ENCODE measurements at regions not wholly inside any gene's neighbourhood (a gene's known extent, or its start where the extent isn't known, plus 50 kb on each side); places are given as distances from the start of the nearest gene placed in this dataset.

DNA sequence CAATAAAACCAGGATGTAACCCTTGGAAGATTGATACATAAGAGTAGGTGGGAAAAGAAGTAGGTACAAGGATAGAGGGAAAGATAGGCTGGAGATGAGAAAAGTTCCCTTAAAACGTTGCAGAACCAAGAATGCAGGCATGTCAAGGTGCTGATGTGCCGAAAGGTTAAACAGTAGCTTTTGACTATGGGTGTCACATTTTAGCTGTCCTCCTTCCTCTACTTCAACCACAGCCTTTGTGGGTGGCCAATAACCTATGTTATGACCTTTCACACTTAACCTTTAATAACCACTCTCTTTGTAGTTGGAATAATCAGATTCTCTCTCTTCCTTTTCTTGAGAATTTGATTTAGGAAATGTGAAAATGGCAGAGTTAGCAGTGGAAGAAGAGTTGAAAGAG lies 184.5 kb upstream of the GAP43 start (continued):
- TF ChIP-seq, protein P1, sequence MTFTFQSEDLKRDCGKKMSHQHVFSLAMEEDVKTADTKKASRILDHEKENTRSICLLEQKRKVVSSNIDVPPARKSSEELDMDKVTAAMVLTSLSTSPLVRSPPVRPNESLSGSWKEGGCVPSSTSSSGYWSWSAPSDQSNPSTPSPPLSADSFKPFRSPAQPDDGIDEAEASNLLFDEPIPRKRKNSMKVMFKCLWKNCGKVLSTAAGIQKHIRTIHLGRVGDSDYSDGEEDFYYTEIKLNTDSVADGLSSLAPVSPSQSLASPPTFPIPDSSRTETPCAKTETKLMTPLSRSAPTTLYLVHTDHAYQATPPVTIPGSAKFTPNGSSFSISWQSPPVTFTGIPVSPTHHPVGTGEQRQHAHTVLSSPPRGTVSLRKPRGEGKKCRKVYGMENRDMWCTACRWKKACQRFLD (CRISPR knock-in tag; IDR thresholded peaks at IDR 0.05; ENCODE audit: borderline replicate concordance): no peak
- TF ChIP-seq TAF1 (CRISPR knock-in tag; IDR thresholded peaks at IDR 0.05) (no peak), CENPT (CRISPR knock-in tag; IDR thresholded peaks at IDR 0.05; ENCODE audit: low read depth) (no peak), TP53 (CRISPR knock-in tag; conservative IDR thresholded peaks at IDR 0.05) (no peak)

DNA sequence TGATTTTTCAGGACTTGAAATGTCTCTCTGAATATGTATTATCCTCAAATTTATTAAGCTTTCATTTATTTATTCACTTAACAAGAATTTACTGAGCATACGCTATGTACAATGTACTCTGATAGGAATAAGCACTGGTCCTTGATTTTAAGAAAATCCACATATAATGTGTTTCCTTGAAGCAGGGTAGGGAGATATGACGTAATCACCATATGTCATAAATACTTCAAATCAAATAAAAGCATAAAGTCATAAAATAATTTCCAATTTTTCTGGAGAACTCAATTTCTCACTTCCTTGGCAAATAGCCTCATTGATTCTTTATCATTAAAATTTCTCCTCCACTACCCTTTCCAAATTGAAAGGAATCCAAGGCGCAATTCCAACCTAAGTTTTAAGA lies 177.8 kb upstream of the GAP43 start:
- ATAC-seq (no peak), DNase-seq (ENCODE audit: low spot score) (no peak), FAIRE-seq (no peak)
- Histone ChIP-seq H3K4me2 (ENCODE audit: low read depth, low read length) (no peak overlapping the region), H3K36me3 (replicated peaks in 1 of 2; ENCODE audit: control insufficient read depth in 1 of 2, insufficient read depth in 2 of 2, low read length in 2 of 2) (no peaks in the 10 kb centered on the region), H3K4me3 (replicated peaks in 1 of 3; ENCODE audit: insufficient read depth in 1 of 3, low read depth in 2 of 3, low read length in 3 of 3) (no peak overlapping the region), H3K27me3 (ENCODE audit: control insufficient read depth in 1 of 2, insufficient read depth in 2 of 2, low read length in 2 of 2) (no peaks in the 10 kb centered on the region), H3K4me1 (ENCODE audit: insufficient read depth, low read length) (no peaks in the 10 kb centered on the region), H3K79me2 (ENCODE audit: insufficient read depth, low read length) (no peaks in the 10 kb centered on the region), H2AFZ (ENCODE audit: low read length) (no peak overlapping the region), H3K27ac (ENCODE audit: extremely low read length, insufficient read depth, low read length) (no peak overlapping the region), H3K9me3 (ENCODE audit: low read length) (no peaks in the 10 kb centered on the region), H4K20me1 (ENCODE audit: insufficient read depth, low read length) (no peaks in the 10 kb centered on the region), H3K9ac (ENCODE audit: insufficient read depth, low read depth, low read length) (no peak overlapping the region)
- 5% methylated on average over 3 of the region's 3 CpGs for WGBS (ENCODE audit: low lambda C conversion rate)
- ChIA-PET POLR2A (no interaction called here), CTCF (ENCODE audit: low intra/inter-chr PET ratio, low total read pairs) (no interaction called here)
- no TSS peak for BruUV-seq (replicated peaks)
- intact Hi-C loops (cut with micrococcal nuclease; ENCODE audit: unreplicated experiment): no loop called here
- in situ Hi-C loops (cut with HindIII; ENCODE audit: extremely low pct_ligation_motif_present, low pct_unique_long_range_greater_than_20kb): no loop called here
- TF ChIP-seq HNRNPL (IDR thresholded peaks at IDR 0.05; ENCODE audit: low read depth, low read length) (no peak), SP1 (IDR thresholded peaks at IDR 0.05) (no peak), SP1 (CRISPR knock-in tag; IDR thresholded peaks at IDR 0.05) (no peak), ATF7 (IDR thresholded peaks at IDR 0.05) (peak; percentile 94), ATF7 (CRISPR knock-in tag; IDR thresholded peaks at IDR 0.05) (no peak), ZBTB7B (CRISPR knock-in tag; IDR thresholded peaks at IDR 0.05) (no peak), MYC (CRISPR knock-in tag; IDR thresholded peaks at IDR 0.05; ENCODE audit: borderline replicate concordance) (no peak), SP2 (CRISPR knock-in tag; IDR thresholded peaks at IDR 0.05) (no peak), CREB1 (IDR thresholded peaks at IDR 0.05) (peak; percentile 63), CREB1 (CRISPR knock-in tag; IDR thresholded peaks at IDR 0.05) (no peak), KDM5B (CRISPR knock-in tag; IDR thresholded peaks at IDR 0.05; ENCODE audit: borderline replicate concordance) (no peak)
- TF ChIP-seq, protein P2, sequence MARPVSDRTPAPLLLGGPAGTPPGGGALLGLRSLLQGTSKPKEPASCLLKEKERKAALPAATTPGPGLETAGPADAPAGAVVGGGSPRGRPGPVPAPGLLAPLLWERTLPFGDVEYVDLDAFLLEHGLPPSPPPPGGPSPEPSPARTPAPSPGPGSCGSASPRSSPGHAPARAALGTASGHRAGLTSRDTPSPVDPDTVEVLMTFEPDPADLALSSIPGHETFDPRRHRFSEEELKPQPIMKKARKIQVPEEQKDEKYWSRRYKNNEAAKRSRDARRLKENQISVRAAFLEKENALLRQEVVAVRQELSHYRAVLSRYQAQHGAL (CRISPR knock-in tag; IDR thresholded peaks at IDR 0.05; ENCODE audit: not compliant biosample characterization): no peak
- TF ChIP-seq, protein P3, sequence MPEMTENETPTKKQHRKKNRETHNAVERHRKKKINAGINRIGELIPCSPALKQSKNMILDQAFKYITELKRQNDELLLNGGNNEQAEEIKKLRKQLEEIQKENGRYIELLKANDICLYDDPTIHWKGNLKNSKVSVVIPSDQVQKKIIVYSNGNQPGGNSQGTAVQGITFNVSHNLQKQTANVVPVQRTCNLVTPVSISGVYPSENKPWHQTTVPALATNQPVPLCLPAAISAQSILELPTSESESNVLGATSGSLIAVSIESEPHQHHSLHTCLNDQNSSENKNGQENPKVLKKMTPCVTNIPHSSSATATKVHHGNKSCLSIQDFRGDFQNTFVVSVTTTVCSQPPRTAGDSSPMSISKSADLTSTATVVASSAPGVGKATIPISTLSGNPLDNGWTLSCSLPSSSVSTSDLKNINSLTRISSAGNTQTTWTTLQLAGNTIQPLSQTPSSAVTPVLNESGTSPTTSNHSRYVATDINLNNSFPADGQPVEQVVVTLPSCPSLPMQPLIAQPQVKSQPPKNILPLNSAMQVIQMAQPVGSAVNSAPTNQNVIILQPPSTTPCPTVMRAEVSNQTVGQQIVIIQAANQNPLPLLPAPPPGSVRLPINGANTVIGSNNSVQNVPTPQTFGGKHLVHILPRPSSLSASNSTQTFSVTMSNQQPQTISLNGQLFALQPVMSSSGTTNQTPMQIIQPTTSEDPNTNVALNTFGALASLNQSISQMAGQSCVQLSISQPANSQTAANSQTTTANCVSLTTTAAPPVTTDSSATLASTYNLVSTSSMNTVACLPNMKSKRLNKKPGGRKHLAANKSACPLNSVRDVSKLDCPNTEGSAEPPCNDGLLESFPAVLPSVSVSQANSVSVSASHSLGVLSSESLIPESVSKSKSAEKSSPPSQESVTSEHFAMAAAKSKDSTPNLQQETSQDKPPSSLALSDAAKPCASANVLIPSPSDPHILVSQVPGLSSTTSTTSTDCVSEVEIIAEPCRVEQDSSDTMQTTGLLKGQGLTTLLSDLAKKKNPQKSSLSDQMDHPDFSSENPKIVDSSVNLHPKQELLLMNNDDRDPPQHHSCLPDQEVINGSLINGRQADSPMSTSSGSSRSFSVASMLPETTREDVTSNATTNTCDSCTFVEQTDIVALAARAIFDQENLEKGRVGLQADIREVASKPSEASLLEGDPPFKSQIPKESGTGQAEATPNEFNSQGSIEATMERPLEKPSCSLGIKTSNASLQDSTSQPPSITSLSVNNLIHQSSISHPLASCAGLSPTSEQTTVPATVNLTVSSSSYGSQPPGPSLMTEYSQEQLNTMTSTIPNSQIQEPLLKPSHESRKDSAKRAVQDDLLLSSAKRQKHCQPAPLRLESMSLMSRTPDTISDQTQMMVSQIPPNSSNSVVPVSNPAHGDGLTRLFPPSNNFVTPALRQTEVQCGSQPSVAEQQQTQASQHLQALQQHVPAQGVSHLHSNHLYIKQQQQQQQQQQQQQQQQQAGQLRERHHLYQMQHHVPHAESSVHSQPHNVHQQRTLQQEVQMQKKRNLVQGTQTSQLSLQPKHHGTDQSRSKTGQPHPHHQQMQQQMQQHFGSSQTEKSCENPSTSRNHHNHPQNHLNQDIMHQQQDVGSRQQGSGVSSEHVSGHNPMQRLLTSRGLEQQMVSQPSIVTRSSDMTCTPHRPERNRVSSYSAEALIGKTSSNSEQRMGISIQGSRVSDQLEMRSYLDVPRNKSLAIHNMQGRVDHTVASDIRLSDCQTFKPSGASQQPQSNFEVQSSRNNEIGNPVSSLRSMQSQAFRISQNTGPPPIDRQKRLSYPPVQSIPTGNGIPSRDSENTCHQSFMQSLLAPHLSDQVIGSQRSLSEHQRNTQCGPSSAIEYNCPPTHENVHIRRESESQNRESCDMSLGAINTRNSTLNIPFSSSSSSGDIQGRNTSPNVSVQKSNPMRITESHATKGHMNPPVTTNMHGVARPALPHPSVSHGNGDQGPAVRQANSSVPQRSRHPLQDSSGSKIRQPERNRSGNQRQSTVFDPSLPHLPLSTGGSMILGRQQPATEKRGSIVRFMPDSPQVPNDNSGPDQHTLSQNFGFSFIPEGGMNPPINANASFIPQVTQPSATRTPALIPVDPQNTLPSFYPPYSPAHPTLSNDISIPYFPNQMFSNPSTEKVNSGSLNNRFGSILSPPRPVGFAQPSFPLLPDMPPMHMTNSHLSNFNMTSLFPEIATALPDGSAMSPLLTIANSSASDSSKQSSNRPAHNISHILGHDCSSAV (CRISPR knock-in tag; IDR thresholded peaks at IDR 0.05; ENCODE audit: borderline replicate concordance): no peak

All from HepG2 (cell line).